ENCODE measurements at regions not wholly inside any gene's neighbourhood (a gene's known extent, or its start where the extent isn't known, plus 50 kb on each side); places are given as distances from the start of the nearest gene placed in this dataset.
"Not testable (repeated sequence)": the region's sequence is repeated elsewhere in the genome, so short reads cannot be mapped to it uniquely, and the experiment has no call there.

DNA sequence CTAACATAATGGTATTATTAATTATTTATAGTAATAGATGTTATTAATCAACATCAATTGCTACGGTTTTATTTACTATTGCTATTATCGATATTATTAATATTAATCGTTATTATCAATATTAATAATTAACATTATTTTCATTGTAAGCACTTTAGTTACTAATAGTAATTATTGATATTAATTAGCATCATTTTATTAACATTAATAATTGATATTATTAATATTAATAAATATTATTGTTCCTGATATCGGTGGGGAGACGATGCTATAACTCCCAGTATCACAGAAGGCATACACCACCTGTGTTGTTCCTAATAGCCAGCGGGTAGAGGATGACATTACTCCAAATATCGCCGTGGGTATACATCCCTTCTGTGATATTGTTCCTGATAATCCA lies 335.5 kb downstream of the MEX3B start:
- FAIRE-seq: peak; percentile 57

DNA sequence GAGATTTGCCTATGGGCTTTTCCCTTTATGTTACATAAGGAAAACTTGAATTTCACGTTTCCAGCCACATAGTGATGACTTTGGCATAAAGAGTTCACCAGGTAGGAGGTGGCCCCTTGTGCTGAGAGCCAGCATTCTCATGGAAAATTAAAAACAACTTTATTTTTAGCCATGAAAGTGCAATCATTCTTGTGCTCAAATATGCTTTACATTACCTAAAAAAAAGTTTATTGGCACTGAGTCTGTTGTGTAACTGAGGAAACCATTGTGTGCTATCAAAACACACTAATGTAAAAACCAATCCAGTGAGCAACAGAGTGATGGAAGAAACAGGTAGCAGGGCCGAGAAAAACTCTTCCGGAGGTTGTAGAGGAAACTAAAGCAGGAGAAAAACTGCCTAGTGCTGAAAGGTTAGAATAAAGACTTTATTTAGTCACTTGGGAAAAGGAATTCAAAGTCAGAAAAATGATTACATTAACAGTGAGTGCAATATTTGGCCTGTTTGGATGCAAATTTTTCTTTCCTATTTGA lies 332.9 kb upstream of the TMC3 start:
- not testable (repeated sequence) for FAIRE-seq

DNA sequence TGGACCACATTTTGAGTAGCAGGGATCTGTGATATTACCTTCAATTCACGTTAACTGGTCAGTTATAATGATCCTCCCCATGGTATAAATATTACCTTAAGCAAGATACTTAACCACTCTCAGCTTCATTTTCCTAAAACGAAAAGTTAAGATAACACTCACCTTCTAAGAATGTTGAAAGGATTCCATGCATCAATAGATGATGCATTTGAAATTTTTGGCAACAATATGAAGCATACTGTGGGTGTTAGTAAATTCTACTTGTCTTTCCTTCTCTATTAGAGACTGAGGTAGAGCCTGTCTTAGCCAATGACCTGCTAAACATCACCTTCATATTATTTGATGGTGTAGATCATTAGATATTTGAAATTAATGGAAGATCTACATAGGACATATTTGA lies 331.7 kb upstream of the TMC3 start:
- FAIRE-seq: not testable (repeated sequence)

DNA sequence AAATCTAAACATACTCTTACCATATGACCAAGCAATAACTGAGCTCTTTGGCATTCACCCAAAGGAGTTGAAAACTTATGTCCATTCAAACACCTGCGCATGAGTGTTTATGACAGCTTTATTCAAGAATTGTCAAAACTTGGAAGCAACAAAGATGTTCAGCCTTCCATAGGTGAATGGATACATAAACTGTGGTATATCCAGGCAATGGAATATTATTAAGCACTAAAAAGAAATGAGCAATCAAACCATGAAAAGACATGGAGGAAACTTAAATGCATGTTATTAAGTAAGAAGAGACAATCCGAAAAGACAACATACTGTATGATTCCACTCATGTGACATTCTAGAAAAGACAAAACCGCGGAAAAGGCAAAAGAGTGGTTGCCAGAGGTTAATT lies 312.0 kb upstream of the TMC3 start:
- no peak for FAIRE-seq

DNA sequence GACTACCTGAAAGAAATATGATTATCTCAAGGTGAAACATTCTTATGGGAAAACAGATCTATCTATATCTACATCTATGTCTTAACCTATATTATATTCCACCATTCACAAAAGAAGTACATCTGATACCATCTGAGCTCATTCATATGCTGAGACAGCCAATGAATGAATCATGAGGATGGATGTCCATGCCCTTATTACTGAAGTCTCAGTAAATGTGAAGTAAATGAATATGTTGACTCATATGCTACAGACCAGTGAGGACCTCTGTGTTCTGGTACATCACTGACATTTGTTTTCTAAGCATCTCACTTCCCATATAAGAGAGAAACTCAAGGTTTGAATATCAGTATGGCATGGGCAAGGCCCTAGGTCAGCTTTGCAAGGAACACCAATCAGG lies 311.2 kb upstream of the TMC3 start:
- no peak for FAIRE-seq

DNA sequence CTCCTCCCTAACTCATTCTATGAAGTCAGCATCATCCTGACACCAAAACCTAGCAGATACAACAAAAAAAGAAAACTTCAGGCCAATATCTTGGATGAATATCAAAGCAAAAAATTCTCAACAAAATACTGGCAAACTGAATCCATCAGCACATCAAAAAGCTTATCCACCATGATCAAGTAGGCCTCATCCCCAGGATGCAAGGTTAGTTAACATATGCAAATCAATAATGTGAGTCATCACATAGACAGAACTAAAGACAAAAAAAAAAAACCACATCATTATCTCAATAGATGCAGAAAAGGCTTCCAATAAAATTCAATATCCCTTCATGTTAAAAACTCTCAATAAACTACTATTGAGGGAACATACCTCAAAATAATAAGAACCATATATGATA lies 306.8 kb upstream of the TMC3 start:
- no peak for FAIRE-seq

DNA sequence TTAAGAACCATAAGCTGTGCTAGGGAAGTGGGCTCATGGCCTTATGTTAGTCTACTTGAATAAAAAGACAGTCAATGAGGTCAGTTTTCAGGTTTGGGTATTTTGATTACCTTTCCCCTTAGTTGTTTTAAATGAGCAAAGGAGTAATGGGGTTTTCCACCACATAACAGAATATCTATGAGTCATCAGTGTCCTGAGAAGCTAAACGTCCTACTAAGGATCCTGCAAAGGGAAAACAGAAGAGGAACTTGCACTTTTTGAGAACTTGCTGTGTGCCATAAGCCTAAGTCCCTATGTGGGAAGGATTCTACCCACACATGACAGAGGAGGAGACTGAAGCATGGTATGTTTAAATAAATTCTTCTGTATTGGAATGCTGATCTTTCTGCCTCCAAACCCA lies 292.8 kb upstream of the TMC3 start:
- no peak for FAIRE-seq

DNA sequence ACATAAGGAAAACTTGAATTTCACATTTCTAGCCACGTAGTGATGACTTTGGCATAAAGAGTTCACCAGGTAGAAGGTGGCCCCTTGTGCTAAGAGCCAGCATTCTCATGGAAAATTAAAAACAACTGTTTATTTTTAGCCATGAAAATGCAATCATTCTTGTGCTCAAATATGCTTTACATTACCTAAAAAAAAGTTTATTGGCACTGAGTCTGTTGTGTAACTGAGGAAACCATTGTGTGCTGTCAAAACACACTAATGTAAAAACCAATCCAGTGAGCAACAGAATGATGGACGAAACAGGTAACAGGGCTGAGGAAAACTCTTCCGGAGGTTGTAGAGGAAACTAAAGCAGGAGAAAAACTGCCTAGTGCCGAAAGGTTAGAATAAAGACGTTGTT lies 287.0 kb upstream of the TMC3 start:
- no peak for FAIRE-seq

DNA sequence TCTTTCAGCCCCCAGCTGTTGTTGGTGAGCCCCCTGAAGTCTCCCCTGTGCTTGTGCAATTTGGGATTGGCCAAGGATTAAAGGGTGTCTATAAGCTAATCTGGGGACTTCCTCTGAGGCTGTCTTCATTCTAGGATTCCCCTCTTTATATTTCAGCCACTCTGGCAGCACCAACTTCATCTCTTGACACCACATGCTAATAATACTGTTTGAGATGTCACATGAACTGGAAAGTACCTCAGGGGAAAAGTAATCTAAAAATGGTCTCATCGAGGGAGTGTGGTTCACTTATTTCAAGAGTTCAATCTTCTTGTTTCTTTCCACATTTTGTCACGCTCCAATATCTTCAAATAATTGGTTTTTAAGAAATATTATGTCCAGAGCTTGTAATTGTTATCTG lies 279.2 kb upstream of the TMC3 start:
- no peak for FAIRE-seq

DNA sequence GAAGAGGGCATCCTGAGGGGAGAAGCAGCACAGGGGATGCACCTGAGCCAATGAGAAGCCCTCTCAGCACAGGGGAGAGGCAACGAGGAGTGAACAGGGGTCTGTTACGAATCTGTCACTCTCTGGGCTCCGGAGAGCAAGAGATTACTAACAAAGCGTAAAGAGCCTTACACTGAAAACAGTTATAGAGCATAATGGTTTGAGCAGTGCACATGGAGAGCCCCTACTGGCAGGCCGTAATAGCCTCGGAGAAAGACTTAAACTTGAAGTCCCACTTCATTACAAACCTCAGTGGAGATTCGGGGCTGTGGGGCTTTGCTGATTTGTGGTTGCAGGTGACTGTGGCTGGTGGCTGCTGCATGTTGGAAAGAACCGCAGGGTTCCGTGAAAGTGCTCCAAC lies 271.5 kb upstream of the TMC3 start:
- no peak for FAIRE-seq

DNA sequence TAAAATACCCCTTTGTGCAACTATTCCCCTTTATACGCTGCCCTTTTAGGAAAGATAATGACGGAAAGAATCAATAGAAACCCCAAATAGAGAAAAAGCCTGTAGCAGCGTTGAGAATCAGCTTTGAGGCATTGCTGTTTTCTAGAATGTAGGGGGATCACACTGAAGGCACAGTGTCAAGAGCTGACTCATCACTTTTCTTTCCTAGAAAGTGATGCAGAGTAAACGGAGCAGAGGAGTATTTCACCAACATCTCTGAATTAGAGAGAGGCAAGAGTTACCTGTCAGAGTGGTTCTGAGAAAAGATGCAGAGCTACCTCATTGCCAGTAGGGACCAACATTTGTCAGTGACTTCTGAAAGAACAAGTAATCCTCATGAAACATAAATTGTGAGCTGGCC lies 269.8 kb upstream of the TMC3 start:
- no peak for FAIRE-seq

DNA sequence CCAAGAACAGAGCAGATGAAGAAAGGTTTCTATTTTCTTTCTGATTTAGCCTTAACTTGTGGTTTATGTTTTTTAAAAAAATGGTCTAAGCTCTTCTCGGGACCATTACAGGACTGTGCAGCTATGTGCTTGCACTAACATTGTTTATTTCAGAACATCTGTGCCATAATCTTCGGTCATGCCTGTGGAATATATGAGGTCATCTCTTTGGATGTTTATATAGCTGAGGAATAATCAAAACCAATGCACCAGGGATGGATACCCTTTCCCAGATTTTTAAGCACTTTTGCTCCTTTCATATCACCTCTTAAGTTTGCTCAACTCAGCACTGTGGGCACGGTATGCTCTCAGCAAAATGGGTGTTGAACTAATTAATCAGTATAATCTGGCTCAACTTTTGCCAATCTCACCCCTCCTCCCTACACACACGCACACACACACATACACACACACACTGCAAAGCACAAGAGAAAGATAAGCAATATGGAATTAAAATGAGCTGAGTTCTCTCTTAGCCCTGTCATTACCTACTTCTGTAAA lies 268.5 kb upstream of the TMC3 start:
- FAIRE-seq: peak; percentile 67

DNA sequence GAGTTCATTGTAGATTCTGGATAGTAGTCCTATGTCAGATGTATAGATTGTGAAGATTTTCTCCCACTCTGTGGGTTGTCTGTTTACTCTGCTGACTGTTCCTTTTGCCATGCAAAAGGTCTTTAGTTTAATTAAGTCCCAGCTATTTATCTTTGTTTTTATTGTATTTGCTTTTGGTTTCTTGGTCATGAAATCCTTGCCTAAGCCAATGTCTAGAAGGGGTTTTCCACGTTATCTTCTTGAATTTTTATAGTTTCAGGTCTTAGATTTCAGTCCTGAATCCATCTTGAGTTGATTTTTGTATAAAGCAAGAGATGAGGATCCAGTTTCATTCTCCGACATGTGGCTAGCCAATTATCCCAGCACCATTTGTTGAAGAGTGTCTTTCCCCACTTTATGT lies 262.1 kb upstream of the TMC3 start:
- not testable (repeated sequence) for FAIRE-seq

DNA sequence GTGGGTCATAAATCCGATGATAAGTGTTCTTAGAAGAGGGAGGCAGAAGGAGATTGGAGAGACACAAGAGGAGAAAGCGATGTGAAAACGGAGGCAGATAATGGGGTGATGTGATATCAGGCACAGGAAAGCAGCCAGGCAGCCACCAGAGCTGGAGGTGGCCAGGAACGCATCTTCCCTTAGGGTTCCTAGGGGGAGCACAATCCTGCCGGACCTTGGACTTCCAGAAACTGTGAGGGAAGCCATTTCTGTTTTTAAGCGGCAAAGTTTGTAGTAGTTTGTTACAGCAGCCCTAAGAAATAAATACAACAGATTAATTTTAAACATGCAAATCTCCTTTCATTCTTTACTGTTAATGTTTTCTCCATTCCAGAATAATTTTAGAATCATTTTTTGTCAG lies 259.9 kb upstream of the TMC3 start:
- FAIRE-seq: no peak

DNA sequence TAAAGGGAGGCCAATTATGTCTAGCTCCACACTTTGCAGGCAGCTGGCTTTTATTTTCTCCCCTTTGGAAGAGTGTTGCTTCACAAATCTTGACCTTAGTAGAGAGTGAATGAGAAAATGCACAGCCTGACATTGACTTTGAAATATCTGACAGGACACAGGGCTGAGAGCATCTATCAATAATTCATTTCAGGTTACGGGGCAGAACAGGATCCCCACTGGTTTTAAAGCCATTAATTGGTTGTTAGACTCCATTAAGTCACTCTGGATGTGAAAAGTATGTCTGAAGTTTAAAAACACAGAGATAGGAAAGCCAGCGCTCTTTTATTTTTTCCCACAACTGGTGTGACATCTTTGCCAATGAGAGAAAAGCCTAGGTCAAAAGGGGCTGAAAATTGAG lies 251.9 kb upstream of the TMC3 start:
- FAIRE-seq: no peak

DNA sequence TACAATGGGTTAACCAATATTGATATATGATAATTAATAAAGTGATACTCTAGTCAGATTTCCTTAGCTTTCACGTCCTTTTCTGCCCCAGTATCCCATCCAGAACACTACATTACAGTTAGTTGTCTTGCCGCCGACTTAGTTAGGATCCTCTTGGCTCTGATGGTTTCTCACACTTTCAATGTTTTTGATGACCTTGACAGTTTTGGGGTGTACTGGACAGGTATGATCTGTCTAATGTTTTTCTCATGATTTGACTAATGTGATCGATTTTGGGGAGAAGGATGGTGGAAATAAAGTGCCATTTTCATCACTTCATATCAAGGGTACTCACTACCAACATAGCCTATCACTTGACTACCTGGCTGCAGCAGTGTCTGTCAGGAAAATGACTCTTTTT lies 245.0 kb upstream of the TMC3 start:
- FAIRE-seq: no peak

DNA sequence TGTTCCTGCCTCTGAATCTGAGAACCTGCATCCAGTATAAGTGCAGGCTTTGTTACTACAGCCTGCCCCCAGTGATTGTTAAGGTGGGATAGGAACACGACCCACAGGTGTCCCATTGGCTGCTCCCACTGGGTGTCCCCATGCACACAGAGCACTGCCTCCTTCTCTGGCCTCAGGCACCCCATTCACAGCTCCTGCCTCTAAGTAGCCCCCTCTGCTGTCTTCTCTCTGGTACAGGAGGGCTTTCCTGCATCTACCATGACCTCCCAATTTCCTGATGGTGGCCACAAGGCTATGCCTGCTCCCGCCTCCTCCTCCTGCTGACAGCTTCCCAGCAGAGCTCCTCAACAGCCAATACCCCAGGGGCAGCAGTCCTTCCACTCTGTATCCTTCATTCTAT lies 238.6 kb upstream of the TMC3 start:
- no peak for FAIRE-seq

DNA sequence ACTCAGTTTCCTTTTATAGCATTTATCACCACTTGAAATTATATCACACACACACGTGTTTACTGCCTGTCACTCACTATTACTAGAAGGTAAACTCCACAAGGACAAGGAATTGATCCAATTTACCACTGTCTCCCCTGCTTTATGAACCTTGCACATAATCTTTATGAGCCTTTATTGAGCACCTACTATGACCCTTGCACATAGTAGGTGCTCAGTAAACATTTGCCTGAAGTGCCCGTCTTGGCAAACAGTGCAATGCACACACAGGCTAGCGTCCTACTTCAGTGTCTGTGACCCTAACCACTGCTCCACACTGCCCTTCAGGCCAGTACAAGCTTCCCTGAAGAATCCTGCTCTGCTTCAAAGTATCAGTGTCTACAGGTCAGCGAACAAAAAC lies 237.7 kb upstream of the TMC3 start:
- no peak for FAIRE-seq

DNA sequence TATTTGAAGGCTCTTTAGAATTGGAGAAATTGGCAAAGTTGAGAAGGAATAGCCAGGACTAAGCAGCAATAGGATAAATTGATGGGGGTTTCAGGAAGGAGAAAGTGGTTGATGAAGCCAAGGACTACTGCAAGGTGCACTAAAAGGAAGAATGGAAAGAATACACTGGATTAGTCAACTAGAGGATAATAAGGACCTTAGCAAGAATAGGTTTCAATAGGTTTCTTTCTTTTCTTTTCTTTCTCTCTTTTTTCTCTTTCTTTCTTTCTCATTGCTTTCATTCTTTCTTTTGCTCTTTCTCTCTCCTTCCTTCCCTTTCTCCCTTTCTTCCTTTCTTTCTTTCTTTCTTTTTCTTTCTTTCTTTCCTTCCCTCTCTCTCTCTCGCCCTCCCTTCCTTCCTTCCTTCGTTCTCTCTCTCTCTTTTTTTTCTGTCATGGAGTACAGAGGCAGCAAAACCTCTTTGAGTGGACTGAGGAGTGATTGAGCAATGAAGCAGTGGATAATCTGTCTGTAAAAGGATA lies 234.4 kb upstream of the TMC3 start:
- no peak for FAIRE-seq

DNA sequence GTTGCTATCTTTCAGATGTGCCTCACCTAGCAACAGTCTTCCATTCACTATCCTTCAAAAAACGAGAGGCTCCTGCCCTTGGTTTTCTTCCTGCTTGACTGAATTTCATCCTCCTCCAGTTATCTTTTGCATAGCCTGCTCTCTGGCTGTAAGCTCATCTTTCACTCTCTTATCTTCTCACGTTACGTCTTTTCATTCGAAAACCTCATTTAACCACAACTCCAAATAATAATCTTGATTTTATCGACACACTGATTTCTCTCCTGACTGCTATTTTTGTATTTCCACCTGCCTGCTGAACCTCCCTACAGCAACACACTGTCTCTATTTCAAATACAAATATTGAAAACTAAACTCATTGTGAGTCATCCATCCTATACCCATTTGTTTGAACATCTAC lies 230.7 kb upstream of the TMC3 start:
- no peak for FAIRE-seq

DNA sequence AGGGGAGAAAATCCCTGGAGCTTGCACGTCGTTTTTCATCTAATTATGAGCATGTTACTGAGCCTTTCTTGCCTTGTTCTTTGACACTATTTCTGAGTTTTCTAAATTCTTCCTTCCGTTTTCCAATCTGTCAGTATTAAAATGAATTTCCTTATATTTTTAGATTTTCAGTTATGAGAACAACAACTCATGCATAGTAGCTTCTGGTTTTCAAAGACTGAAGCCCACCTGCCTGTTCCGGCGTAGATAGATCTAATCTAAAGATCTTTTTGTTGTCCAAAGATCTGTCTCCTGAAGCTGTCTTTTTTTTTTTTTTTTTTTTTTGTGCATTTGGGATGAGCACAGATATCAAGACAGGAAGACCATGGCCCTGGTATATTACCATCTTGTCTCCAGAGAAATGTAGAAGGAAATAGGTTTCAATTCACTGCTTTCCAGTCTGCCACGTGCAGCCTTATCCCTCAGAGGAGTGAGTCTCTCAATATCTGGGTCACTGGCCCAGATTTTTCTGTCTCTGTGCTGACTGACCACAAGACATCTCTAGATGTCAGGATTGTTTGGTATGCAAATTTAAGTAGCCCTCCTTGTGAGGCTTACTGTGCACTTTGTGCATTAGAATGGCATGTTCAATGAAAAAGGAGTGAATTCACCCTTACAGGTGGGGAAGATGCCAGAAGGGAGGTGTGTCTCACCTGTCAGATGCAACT lies 222.3 kb upstream of the TMC3 start:
- no peak for FAIRE-seq

DNA sequence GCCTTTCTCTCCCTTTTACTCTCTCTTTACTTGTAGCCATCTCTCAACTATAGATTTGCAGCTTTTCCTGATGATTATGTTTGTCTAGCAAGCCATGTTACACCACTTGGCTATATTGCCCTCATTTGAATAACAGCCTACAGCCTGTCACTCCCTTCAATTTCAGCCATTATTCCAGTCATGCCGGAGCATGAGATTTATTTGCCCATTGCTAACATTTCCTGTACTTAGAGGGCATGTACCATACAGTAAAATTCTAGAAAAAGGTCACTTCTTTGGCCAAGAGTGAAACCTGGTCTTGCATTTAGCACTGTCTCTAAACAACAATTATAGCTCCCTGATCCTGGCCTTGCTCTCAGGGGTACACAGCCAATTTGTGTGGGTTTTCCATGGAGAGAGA lies 221.7 kb upstream of the TMC3 start:
- FAIRE-seq: no peak

DNA sequence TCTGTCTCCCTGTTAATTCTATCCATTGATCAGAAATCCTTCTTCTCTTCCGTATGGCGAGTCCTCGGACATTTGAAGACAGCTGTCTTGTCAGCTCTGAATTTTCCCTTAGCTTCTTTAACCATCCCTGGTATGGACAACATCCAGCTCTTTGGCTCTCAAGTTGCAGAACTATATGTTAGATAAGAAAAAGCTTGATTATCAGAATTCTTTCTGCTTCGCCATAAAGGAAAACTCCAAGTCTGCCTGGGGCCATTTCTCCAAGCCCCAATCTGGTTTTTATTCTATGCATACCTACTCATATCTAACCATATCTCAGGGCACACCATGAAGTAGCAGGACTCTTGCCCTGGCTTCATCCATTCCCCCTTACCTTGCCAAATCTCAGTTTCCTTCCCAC lies 215.7 kb upstream of the TMC3 start:
- FAIRE-seq: no peak

DNA sequence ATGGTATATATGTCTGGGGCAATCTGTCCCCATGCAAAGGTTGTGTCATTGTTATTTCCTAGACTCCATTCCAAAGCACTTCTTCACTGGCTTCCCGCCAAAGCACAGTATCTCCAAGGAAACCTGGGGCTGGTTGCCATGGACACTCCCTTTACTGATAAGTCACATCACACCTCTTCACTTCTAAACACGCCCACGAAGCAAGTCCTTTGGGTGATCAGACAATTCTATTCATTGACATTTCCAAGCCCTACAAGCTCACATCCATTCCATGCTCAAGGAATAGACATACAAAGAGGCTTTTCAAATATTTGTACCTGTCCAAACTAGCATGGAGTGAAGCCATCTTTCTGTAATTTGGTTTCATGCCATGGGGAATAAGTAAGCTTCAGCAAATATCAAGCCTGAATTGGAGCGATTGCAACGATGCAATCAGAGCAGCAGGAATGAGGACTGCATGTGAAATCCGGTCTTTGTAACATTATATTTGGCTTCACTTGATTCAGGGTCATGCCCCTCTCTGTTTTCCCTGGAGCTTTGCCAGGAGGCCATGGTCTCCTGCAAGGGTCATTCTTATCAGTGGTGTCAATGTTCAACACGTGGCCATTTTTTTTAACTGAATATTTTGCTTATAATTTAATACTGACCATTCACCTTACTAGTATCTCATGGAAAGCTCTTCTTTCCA lies 201.6 kb upstream of the TMC3 start:
- FAIRE-seq: no peak

All from endometrium (tissue), 2 donors.